HUES48 (cell line): ENCODE measurements at regions not wholly inside any gene's neighbourhood (a gene's known extent, or its start where the extent isn't known, plus 50 kb on each side); places are given as distances from the start of the nearest gene placed in this dataset.
A peak's percentile ranks its signal among the peaks of the same experiment; 100 is the strongest.

Experiments
- H3K27ac ChIP-seq: one replicate; pipeline ENCODE4 v1.7.0; 2013; ENCODE audit warnings: low read depth, low read length, inconsistent platforms
- H3K27me3 ChIP-seq: 2 replicates; pipeline ENCODE4 v1.6.1; 2013; ENCODE audit warnings: mild to moderate bottlenecking, low read length; ENCODE audit not compliant: control insufficient read depth, insufficient read depth
- H3K36me3 ChIP-seq: 2 replicates; pipeline ENCODE4 v1.6.1; 2013; ENCODE audit warnings: low read length; ENCODE audit not compliant: control insufficient read depth, insufficient read depth
- H3K4me1 ChIP-seq: 2 replicates; pipeline ENCODE4 v1.6.1; 2013; ENCODE audit warnings: mild to moderate bottlenecking, low read length; ENCODE audit not compliant: control insufficient read depth, insufficient read depth
- H3K4me3 ChIP-seq: 2 replicates; pipeline ENCODE4 v1.5.1; 2013; ENCODE audit warnings: mild to moderate bottlenecking, low read depth, low read length
- H3K9ac ChIP-seq: 2 replicates; pipeline ENCODE4 v1.6.1; 2013; ENCODE audit warnings: mild to moderate bottlenecking, low read depth, low read length, moderate library complexity
- H3K9me3 ChIP-seq: 2 replicates; pipeline ENCODE4 v1.6.1; 2013; ENCODE audit warnings: low read length; ENCODE audit not compliant: control insufficient read depth, insufficient read depth

DNA sequence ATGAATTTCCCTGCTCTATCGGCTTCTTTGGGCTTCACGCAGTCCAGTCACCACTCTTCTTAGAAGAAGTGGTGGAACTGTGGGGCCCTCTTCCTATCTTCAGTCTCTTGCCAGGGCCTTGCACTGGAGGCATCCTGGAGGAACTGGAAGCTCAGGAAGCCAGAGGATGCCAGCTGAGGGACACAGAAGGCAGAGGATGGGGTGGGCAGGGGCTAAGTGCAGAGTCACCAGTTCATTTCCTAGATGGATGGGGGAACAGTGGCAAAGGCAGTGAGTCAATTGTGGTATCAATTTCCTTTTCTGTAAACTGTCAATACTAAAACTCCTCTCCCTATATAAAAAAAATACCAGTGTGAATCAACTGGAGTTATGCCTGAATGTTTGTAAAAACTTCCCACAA is 419.7 kb downstream of the KLF12 start:
- no peaks in the 10 kb centered on the region for H3K36me3 ChIP-seq
- H3K27me3 ChIP-seq: no peaks in the 10 kb centered on the region
- no peak overlapping the region for H3K27ac ChIP-seq
- H3K9ac ChIP-seq: no peak overlapping the region
- H3K4me1 ChIP-seq: peaks cover 24% of the 10 kb centered on the region
- no peaks in the 10 kb centered on the region for H3K9me3 ChIP-seq
- no peak overlapping the region for H3K4me3 ChIP-seq

DNA sequence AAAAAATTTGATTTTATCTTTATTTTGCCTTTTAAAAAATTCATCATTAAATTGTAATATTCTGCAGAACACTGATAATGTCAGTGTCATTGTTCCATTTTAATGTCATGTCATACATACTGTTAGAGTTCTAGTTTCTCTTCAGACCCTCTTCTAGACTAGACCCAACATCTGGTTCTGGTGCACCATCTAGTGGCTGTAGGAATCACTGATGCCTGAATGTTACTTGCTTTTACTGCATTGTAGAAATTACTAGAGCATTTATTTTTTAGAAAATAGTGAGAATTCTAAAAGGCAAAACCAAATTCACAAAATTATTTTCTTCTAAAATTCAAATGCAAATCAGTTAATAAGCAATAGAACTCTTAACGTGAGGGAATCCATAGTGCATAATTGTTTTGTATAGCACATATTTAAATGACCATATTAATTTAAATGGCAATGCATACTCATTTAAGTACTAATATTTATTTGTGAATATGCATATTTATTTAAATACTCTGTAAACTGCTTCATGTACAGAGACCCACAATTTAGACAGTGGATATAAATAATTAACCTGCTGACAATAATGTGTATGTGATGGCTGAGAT is 425.7 kb downstream of the KLF12 start:
- H3K4me1 ChIP-seq: no peaks in the 10 kb centered on the region
- H3K4me3 ChIP-seq: no peak overlapping the region
- H3K27me3 ChIP-seq: no peaks in the 10 kb centered on the region
- H3K9me3 ChIP-seq: no peaks in the 10 kb centered on the region
- H3K9ac ChIP-seq: no peak overlapping the region
- H3K36me3 ChIP-seq: no peaks in the 10 kb centered on the region
- no peak overlapping the region for H3K27ac ChIP-seq

DNA sequence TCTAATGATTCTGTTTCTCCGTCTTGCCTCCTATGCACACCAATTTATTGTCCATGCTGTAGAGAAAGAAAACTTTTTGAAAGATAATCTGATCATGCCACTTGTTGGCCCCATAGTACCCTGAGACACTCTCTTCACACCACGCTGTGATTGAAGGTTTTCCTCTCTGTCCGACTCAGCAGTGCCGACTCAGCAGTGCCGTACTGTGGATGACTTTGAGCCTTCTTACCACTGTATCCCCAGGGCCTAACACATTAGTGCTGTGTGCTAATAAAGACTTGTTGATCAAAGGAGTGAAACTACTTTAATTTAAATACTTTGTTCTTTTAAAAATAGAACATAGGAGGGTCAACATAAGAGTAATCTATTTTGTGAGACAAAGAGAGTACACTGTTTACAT is 429.6 kb downstream of the KLF12 start:
- no peaks in the 10 kb centered on the region for H3K9me3 ChIP-seq
- H3K4me1 ChIP-seq: peaks cover 27% of the 10 kb centered on the region
- no peak overlapping the region for H3K9ac ChIP-seq
- no peaks in the 10 kb centered on the region for H3K27me3 ChIP-seq
- H3K36me3 ChIP-seq: no peaks in the 10 kb centered on the region
- no peak overlapping the region for H3K4me3 ChIP-seq
- H3K27ac ChIP-seq: no peak overlapping the region

DNA sequence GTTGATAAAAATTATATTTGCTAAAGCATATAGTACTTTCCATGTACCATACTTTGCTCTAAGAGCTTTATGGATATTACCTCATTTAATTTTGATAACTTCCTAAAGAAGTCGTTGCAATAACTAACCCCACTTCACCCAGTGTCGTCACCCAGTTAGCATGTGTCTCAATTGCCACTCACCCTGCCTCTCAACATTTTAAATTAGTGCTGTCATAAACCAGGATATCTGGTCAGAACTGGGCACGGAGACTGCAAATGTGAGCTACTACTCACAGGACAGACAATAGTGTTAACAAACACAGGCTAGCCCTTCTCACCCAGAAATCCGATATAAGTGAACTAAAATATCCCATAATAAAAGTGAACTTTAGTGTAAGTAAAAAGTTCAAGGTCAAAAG is 430.6 kb downstream of the KLF12 start:
- H3K9me3 ChIP-seq: no peaks in the 10 kb centered on the region
- no peak overlapping the region for H3K9ac ChIP-seq
- peaks cover 28% of the 10 kb centered on the region for H3K4me1 ChIP-seq
- no peak overlapping the region for H3K4me3 ChIP-seq
- no peak overlapping the region for H3K27ac ChIP-seq
- no peaks in the 10 kb centered on the region for H3K27me3 ChIP-seq
- no peaks in the 10 kb centered on the region for H3K36me3 ChIP-seq

DNA sequence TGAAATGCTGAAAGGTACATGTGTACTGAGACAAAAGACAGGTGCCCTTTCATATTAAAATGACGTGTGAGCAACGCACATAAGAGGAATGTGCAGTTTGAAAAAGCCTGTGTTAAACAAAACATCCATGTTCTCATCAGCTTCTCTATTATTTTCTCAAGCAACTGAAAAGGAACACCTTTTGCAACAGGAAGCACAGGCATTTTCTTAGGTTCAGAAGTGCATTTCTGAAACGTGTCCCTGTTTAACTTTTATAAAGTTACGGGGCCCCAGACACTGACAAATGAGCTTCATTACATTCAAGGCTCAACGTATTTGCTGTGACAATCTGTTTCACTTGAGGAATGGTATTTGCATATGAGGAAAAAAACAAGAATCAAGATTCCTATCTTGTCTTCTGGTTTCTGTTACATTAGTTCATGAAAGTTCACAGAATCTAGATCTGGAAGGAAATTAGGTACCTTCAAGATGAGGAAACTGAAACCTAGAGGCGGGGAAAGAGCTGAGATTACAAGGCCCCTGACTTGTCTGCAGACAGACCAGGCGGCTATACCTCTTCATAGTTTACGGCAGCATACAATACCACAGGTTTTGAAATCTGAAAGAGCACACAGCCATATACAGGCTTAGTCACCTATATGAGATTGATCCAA is 431.7 kb downstream of the KLF12 start:
- H3K9ac ChIP-seq: peak overlapping the region; percentile 9; the same call in 1 of the 2 replicates
- peak overlapping the region; percentile 64 for H3K27ac ChIP-seq
- H3K36me3 ChIP-seq: no peaks in the 10 kb centered on the region
- H3K27me3 ChIP-seq: no peaks in the 10 kb centered on the region
- H3K9me3 ChIP-seq: no peaks in the 10 kb centered on the region
- H3K4me3 ChIP-seq: no peak overlapping the region
- peaks cover 36% of the 10 kb centered on the region for H3K4me1 ChIP-seq

DNA sequence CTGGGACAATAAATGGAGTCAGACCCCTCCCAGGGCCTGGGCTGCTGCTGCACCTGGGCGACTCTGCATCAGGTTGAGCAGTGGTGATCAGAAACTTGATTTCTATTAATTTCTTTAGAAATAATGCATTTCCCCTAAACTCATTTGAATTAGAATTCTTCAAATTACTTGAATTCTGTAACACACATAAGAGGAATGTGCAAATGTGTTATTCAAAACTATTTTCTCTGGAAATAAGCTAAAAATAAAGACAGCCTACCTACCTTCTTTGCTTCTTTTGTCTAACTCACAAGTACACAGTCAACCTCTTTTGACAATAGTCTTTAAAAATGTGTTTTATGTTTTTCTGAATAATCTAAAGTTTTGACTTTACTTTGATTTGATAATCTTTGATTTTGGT is 433.0 kb downstream of the KLF12 start:
- no peak overlapping the region for H3K4me3 ChIP-seq
- H3K9me3 ChIP-seq: no peaks in the 10 kb centered on the region
- peaks cover 41% of the 10 kb centered on the region for H3K4me1 ChIP-seq
- H3K36me3 ChIP-seq: no peaks in the 10 kb centered on the region
- peak overlapping the region; percentile 64 for H3K27ac ChIP-seq
- no peak overlapping the region for H3K9ac ChIP-seq
- no peaks in the 10 kb centered on the region for H3K27me3 ChIP-seq

DNA sequence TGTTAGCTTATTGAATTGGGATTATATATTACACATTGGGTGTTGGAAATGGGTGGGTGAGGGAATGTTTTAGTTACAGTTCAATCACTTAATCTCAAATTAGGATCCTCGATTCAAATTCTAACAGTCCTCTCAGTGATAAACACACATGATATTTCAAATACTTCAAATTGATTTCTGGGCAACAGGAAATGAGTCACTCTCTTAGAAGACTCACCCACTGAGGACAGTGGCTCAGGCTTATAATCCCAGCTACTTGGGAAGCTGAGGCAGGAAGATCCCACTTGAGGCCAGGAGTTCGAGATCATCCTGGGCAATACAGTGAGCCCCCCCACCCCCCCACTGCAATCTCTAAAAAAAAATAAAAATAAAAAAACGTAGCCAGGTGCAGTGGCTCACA is 435.3 kb downstream of the KLF12 start:
- Histone ChIP-seq H3K36me3 (no peaks in the 10 kb centered on the region), H3K9ac (no peak overlapping the region), H3K4me1 (peaks cover 41% of the 10 kb centered on the region), H3K27ac (no peak overlapping the region), H3K9me3 (no peaks in the 10 kb centered on the region), H3K4me3 (no peak overlapping the region), H3K27me3 (no peaks in the 10 kb centered on the region)

DNA sequence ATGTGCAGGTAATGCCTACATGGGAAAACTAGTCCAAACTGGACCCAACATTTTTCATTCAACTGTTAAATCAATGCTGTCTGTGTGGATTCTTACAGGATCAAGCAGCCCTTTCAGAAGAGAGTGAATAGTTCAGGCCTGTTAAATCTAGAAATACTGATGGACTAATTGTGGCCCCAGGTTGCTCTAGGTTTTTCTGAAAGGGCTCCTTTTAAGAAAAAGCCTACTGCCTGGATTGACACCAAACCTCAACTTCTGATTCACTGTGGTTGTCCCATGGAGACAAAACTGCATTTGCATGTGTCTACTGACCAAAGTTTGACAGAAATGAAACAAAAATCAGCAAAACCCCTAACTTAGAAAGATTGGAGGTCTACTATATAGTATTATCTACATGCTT is 437.0 kb downstream of the KLF12 start:
- Histone ChIP-seq H3K4me1 (peaks cover 33% of the 10 kb centered on the region), H3K9ac (no peak overlapping the region), H3K9me3 (no peaks in the 10 kb centered on the region), H3K4me3 (no peak overlapping the region), H3K27me3 (no peaks in the 10 kb centered on the region), H3K27ac (no peak overlapping the region), H3K36me3 (no peaks in the 10 kb centered on the region)

DNA sequence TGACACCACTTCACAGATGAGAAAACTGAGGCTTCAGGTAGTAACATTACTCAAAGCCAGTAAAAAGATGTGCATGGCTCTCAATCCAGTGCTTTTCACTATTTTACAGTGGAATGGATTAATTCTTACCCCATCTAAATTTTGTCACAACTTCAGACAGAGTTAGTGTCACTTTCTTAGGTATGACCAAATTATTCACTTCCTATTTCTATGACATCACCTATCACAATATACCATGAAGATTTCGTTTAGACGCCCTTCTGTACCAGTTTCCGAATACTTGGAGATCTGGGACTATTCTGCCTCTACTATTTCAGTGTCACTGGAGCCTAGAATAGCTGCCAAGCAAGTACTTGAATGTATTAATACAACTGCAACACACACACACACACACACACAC is 437.5 kb downstream of the KLF12 start:
- Histone ChIP-seq H3K27ac (no peak overlapping the region), H3K9me3 (no peaks in the 10 kb centered on the region), H3K4me1 (peaks cover 29% of the 10 kb centered on the region), H3K36me3 (no peaks in the 10 kb centered on the region), H3K9ac (no peak overlapping the region), H3K4me3 (no peak overlapping the region), H3K27me3 (no peaks in the 10 kb centered on the region)

DNA sequence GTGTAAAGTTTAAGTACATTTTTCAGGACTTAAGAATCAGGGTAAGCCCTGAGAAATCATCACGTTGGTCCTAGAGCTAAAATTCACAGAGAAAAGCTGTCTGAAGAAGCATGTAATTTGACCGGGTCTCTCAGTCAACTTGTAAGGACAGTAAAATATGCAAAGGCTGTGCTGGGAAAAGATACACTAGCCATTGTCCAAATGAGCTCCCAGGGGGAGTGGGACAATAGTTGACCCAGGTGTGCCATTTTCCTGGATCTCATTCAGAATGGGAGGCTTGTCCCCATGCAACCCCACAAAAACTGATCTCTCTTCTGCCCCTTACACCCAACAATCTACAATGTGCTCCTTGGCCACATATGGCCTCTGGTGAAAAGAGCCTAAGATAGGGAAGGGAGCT is 437.9 kb downstream of the KLF12 start:
- no peaks in the 10 kb centered on the region for H3K36me3 ChIP-seq
- peaks cover 24% of the 10 kb centered on the region for H3K4me1 ChIP-seq
- H3K9me3 ChIP-seq: no peaks in the 10 kb centered on the region
- no peak overlapping the region for H3K27ac ChIP-seq
- no peak overlapping the region for H3K9ac ChIP-seq
- H3K27me3 ChIP-seq: no peaks in the 10 kb centered on the region
- H3K4me3 ChIP-seq: no peak overlapping the region

DNA sequence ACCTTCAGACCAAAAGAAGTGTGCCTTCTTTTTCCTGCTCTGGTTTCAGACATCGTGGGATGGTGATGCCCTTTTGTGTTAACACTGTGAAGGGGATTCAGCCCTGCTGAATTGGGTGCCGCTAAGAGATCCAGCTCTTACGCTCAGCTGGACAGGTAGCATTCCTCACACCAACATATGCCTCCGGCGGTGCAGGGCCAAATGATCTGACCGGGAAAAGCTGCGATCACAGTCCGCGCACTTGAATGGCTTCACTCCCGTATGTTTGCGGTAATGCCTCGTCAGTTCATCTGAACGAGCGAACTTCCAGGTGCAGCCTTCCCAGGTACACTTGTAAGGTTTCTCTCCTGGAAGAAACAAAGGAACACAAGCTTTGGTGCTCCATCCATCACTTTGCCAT is 438.9 kb downstream of the KLF12 start:
- H3K4me3 ChIP-seq: no peak overlapping the region
- H3K9me3 ChIP-seq: no peaks in the 10 kb centered on the region
- H3K27me3 ChIP-seq: no peaks in the 10 kb centered on the region
- peaks cover 15% of the 10 kb centered on the region for H3K4me1 ChIP-seq
- no peak overlapping the region for H3K27ac ChIP-seq
- no peaks in the 10 kb centered on the region for H3K36me3 ChIP-seq
- no peak overlapping the region for H3K9ac ChIP-seq
